Kidney epithelial cell (primary cell): ENCODE measurements at regions not wholly inside any gene's neighbourhood (a gene's known extent, or its start where the extent isn't known, plus 50 kb on each side); places are given as distances from the start of the nearest gene placed in this dataset.

ENCODE experiments used
- DNase-seq: peaks from one replicate; pipeline ENCODE4 v3.0.0-alpha.2; 2010; ENCODE audit warnings: low read depth
- H3K27me3 ChIP-seq: 2 replicates; pipeline ENCODE4 v1.6.0; 2011; ENCODE audit warnings: low read length; ENCODE audit not compliant: control insufficient read depth, insufficient read depth
- H3K36me3 ChIP-seq: 2 replicates; pipeline ENCODE4 v1.5.1; 2011; ENCODE audit warnings: low read length; ENCODE audit not compliant: control insufficient read depth, insufficient read depth
- H3K4me3 ChIP-seq: 2 replicates; pipeline ENCODE4 v1.5.1; 2011; ENCODE audit warnings: low read depth, mild to moderate bottlenecking, control low read depth, low read length
- TF ChIP-seq, protein P1 (sequence below): IDR thresholded peaks from 2 replicates; pipeline ENCODE4 v1.5.1; 2011; ENCODE audit warnings: mild to moderate bottlenecking, moderate library complexity, low read length, control low read depth, inconsistent platforms; ENCODE audit not compliant: insufficient read depth, poor library complexity, severe bottlenecking

DNA sequence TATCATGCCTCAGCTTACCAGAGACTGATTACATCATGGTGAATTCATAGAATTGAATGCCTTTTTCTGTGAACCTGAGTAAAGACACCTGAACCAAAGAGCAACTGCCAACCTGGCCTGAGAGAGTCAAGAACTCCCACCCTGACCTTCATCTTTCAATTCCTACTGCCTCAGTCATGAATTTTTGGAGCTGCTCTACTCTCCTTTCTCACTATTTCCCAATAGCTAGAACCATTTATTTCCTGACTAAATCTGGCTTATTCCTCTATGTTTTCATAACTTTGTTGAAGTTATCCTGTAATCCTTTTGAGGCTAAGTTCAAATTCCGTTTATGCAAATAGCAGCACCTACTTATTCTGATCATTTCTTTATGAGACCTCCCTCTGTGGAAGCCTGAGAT is 712.4 kb upstream of the UBE2E2 start:
- no peaks in the 10 kb centered on the region for H3K36me3 ChIP-seq
- no peaks in the 10 kb centered on the region for H3K27me3 ChIP-seq
- no peak overlapping the region for H3K4me3 ChIP-seq
- TF ChIP-seq, protein P1, sequence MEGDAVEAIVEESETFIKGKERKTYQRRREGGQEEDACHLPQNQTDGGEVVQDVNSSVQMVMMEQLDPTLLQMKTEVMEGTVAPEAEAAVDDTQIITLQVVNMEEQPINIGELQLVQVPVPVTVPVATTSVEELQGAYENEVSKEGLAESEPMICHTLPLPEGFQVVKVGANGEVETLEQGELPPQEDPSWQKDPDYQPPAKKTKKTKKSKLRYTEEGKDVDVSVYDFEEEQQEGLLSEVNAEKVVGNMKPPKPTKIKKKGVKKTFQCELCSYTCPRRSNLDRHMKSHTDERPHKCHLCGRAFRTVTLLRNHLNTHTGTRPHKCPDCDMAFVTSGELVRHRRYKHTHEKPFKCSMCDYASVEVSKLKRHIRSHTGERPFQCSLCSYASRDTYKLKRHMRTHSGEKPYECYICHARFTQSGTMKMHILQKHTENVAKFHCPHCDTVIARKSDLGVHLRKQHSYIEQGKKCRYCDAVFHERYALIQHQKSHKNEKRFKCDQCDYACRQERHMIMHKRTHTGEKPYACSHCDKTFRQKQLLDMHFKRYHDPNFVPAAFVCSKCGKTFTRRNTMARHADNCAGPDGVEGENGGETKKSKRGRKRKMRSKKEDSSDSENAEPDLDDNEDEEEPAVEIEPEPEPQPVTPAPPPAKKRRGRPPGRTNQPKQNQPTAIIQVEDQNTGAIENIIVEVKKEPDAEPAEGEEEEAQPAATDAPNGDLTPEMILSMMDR = no peak
- no peak for DNase-seq

DNA sequence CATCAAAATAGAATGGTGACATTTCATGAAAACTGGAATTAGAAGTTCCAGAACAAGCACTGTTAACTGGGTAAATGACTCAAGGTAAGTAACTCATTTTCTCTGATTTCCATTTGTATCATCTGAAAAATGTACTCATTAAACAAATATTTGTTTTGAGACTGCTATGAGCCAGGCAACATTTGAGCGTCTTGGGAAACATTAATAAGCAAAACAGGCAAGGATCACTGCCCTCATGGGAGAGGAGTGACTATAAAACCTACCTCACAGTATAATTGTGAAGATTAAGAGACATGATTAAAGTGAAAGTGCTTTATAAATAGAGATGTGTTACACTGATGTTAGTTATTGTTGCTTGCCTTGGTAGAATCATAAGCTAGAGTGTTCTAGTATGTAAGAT is 711.8 kb upstream of the UBE2E2 start:
- no peaks in the 10 kb centered on the region for H3K36me3 ChIP-seq
- H3K4me3 ChIP-seq = no peak overlapping the region
- H3K27me3 ChIP-seq = no peaks in the 10 kb centered on the region
- no peak for DNase-seq
- TF ChIP-seq, protein P1 = no peak

DNA sequence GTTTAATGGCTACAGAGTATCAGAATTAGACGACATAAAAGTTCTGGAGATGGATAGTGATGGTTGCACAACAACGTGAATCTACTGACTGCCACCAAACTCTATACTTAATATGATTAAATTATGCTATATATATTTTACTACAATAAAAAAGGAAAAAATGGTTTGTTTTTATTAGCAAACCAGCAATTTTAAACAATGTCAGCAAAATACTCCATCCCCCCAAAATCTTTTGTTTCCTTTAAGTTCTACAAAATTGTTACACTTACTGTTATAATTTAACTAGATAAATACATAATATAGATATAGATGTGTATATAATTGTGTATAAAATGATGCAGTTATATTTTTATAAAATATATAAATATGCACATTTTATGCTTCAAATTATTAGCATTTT is 710.8 kb upstream of the UBE2E2 start:
- Histone ChIP-seq H3K36me3 (no peaks in the 10 kb centered on the region), H3K4me3 (no peak overlapping the region), H3K27me3 (no peaks in the 10 kb centered on the region)
- DNase-seq = no peak
- TF ChIP-seq, protein P1 = no peak

DNA sequence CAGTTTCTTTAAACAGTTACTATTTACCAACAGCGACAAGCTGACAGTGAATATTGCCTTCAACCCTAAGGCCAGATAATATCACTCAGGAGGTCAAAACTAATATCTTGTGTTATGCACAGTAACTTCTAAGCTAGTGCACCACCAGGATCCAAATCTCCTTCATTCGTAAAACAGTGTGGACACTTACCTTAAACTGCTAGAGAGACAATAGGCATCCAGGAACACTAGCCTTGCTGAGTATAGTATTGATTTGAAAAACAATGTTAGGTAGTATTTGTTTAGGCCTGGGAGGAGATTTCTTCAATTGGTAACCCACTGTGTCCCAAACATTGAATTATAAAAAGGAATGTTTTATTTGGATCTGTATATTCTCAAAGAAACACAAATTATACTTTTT is 707.9 kb upstream of the UBE2E2 start:
- no peak overlapping the region for H3K4me3 ChIP-seq
- TF ChIP-seq, protein P1 = no peak
- no peak for DNase-seq
- no peaks in the 10 kb centered on the region for H3K36me3 ChIP-seq
- no peaks in the 10 kb centered on the region for H3K27me3 ChIP-seq

DNA sequence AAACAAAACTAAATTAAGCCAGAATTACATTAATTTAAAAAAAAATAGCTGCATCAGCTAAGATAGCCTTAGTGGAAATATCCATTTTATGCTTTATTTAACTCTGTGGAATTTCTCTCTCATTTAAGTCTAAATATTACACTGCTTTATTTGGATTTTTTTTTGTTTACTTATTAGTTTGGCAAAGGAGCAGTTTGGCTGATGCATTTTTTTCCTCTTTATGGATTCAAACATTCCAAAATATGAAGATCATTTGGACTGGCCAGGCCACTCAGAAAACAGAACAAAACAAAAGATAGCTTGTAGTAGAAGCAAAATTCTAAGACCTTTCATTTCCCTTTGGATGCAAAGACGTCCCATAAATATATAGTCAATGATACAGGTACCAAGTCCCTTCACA is 707.3 kb upstream of the UBE2E2 start:
- DNase-seq = no peak
- no peak overlapping the region for H3K4me3 ChIP-seq
- H3K36me3 ChIP-seq = no peaks in the 10 kb centered on the region
- TF ChIP-seq, protein P1 = no peak
- H3K27me3 ChIP-seq = no peaks in the 10 kb centered on the region

DNA sequence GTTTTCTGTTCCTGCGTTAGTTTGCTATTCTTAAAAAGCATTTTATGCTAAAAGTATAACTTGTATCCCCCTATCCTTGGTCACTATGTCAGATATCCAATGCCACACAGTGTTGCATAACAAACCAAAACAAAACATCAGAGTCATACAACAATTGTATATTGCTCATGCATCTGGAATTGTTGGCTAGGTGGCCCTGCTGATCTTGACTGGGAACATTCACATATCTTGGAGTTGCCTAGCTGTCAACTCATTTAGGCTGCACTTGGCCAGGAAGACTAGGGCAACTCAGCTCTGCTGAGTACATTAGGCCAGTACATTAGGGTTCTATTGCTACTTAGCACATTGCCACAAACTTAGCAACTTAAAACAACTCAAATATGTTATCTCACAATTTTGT is 706.5 kb upstream of the UBE2E2 start:
- Histone ChIP-seq H3K36me3 (no peaks in the 10 kb centered on the region), H3K27me3 (no peaks in the 10 kb centered on the region), H3K4me3 (no peak overlapping the region)
- TF ChIP-seq, protein P1 = no peak
- no peak for DNase-seq
